Motor neuron (in vitro differentiated cells): ENCODE measurements at regions not wholly inside any gene's neighbourhood (a gene's known extent, or its start where the extent isn't known, plus 50 kb on each side); places are given as distances from the start of the nearest gene placed in this dataset.

ENCODE experiments used
- ATAC-seq, 8 experiments: fragments of 200-7000 bp; cut with Tn5 transposase; replicated peaks in 6 of 8; 2 replicates each; pipeline ENCODE4 v1.8.0; 2021; ENCODE audit warnings: mild to moderate bottlenecking in 8 of 8, moderate library complexity in 8 of 8
- H3K27ac ChIP-seq, 2 donors: fragments of 250-450 bp; sonication (Bioruptor Pico); 2 replicates each; pipeline ENCODE4 v1.9.0; 2021; ENCODE audit warnings: antibody characterized with exemption in 2 of 2, mild to moderate bottlenecking in 2 of 2, moderate library complexity in 1 of 2
- H3K4me1 ChIP-seq, 2 donors: fragments of 250-450 bp; sonication (Bioruptor Pico); replicated peaks in 1 of 2; 2 replicates each; pipeline ENCODE4 v1.6.1; 2021; ENCODE audit warnings: antibody characterized with exemption in 2 of 2, mild to moderate bottlenecking in 2 of 2, moderate library complexity in 1 of 2
- H3K4me3 ChIP-seq, 5 donors: fragments of 250-450 bp; sonication (Bioruptor Pico); 2 replicates each; pipeline ENCODE4 v1.9.0; 2021; ENCODE audit warnings: antibody characterized with exemption in 5 of 5, mild to moderate bottlenecking in 5 of 5, moderate library complexity in 4 of 5
- WGBS, 10 experiments: fragments of 450-650 bp; shearing (Covaris generic); methylation state at CpG; one replicate each; pipeline ENCODE4 v1.0.0; 2022; 5-methylcytosine and 5-hydroxymethylcytosine counted together
- in situ Hi-C, 9 experiments: fragments of 400-800 bp; cut with MboI; loops; one replicate each; pipeline ENCODE4 v1.15.0; 2021; ENCODE audit warnings: low sequenced_read_pairs in 9 of 9, low pct_unique_long_range_greater_than_20kb in 2 of 9; ENCODE audit not compliant: unreplicated experiment in 9 of 9

GRCh38 chr13:34347784-34348573 is 530.0 kb downstream of the RFC3 start:
- Histone ChIP-seq H3K27ac (no peak overlapping the region), H3K4me1 (peaks cover 15 to 21% of the 10 kb centered on the region in 2 donors), H3K4me3 (no peak overlapping the region)
- in situ Hi-C loops, result no loop called here
- 53 to 87% (median 75%) methylated on average over 2 to 8 of the region's 10 CpGs for WGBS, 10 experiments
- no peak for ATAC-seq

DNA sequence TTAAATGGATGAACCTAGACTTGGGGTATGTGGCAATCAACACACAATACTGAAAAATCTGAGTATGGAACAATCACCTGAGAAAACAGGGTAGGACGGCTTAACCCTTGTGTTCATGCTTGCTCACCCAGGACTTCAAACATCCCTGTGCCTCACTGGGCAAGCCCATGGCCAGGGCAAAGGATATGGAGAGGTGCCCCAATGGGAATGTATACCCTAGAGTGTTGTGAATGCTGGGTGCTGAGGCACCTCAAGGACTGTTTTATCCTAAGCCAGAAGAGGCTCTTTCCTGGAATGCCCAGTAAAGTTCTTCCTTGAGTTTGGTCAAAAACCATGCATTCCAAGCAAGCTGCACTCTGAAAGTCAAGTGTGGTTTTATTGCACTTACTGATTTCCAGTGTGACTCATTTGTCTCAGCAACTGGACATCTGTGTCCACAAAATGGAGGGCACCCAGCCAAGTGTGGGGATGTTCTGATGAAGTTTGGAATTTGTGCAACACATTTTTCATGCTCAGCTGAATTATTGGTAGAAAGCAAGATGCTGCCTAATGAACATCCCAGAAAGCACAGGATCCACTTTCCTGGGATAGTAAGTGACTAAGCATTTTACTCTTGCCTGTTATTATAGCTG is 531.3 kb downstream of the RFC3 start:
- no peak overlapping the region for H3K27ac ChIP-seq
- peak in 2 of 8 experiments; percentile 68 to 78 for ATAC-seq
- WGBS, 10 experiments, result 89 to 100% methylated on average over 1 of the region's 1 CpG; no CpG with 5 or more reads in 8 of the 10 experiments
- H3K4me3 ChIP-seq, result no peak overlapping the region
- peaks cover 15 to 27% of the 10 kb centered on the region in 2 donors for H3K4me1 ChIP-seq
- in situ Hi-C loops, result no loop called here

DNA sequence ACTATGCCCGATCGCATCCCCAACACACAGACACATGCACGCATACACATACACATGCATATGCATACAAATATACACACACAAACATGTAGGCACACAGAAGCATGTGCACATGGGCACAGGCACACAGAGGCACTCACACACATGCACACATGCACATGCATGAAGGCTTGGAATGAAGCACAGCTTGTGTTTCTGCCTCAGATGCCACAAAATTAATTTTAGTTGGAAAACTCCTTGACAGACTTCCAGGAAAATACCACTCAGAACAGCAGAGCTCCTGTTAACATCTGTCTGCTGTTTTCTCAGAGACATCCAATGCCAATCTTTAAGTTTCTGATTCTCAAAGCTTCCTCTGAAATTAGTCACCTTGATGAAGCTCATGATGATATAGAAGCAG is 532.7 kb downstream of the RFC3 start:
- ATAC-seq, result no peak
- in situ Hi-C loops, result no loop called here
- Histone ChIP-seq H3K4me1 (peaks cover 4 to 16% of the 10 kb centered on the region in 2 donors), H3K27ac (no peak overlapping the region), H3K4me3 (no peak overlapping the region)
- WGBS, 10 experiments, result 87 to 100% (median 99%) methylated on average over 1 to 3 of the region's 3 CpGs; no CpG with 5 or more reads in 4 of the 10 experiments

DNA sequence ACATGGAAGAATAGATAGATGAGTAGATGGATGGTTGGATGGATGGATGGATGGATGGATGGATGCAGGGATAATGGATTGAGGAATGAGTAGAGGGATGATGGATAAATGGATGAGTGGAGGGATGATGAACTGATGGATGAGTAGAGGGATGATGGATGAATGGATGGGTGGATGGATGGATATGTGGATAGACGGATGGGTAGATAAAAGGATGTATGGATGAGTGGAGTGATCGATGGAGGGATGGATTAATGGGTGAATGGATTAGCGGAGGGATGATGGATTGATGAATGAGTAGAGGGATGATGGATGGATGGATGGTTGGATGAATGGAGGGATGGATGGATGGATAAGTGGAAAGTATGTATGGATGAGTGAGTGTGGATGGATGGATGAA is 533.2 kb downstream of the RFC3 start:
- no peak for ATAC-seq
- Histone ChIP-seq H3K27ac (no peak overlapping the region), H3K4me3 (no peak overlapping the region), H3K4me1 (peaks cover 0 to 11% of the 10 kb centered on the region in 2 donors)
- in situ Hi-C loops, result no loop called here
- 50 to 100% (median 91%) methylated on average over 2 to 3 of the region's 3 CpGs for WGBS, 10 experiments

- WGBS, 10 experiments, result 43 to 100% (median 90%) methylated on average over 1 to 4 of the region's 4 CpGs; no CpG with 5 or more reads in 3 of the 10 experiments
- in situ Hi-C loops, result no loop called here
- Histone ChIP-seq H3K4me1 (peaks cover 0 to 6% of the 10 kb centered on the region in 2 donors), H3K27ac (no peak overlapping the region), H3K4me3 (no peak overlapping the region)
- ATAC-seq, result no peak
Measured at GRCh38 chr13:34352958-34353357, 535.0 kb downstream of the RFC3 start.

DNA sequence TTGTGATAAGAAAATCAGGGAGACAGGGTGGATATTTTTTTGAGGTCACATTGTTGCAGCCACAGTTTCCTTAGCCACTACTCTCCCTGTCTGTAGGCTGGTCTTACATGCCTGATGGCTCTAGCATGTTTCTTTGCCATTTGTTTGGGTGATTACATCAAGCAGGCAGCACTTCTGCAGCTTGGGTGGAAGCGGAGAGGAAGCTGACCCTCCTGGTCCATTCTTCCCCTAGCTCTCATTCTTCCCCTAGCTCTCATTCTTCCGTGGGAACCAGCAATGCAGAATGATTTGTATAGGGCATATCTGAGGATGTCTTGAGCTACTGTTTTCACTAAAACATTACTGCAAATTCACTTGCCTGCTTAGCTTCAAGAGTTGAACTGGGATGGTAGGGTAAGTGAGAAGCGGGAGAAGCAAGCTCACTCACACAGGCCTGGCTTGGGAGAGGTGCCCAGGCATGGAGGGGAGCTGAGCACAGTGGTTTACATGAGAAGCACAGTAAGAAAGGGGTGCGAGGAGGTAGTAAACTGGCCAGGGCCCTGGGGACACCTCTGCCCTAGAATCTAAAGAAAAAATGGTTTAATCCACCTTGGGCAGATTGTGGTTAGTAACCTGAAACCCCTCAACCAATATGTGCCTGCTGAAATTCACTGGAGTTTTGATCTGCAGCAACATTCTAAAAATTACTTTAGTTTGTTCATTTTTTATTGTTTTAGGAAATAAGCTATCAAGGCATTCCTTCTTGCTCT is 538.9 kb downstream of the RFC3 start:
- ATAC-seq, result peak in 1 of 8 experiments; percentile 26
- WGBS, 10 experiments, result 80 to 100% (median 84%) methylated on average over 1 to 4 of the region's 4 CpGs; no CpG with 5 or more reads in 5 of the 10 experiments
- Histone ChIP-seq H3K4me1 (peaks cover 0 to 6% of the 10 kb centered on the region in 2 donors), H3K4me3 (no peak overlapping the region), H3K27ac (no peak overlapping the region)
- in situ Hi-C loops, result no loop called here

- peaks cover 0 to 6% of the 10 kb centered on the region in 2 donors for H3K4me1 ChIP-seq
- H3K4me3 ChIP-seq, result no peak overlapping the region
- peak in 6 of 8 experiments; percentile 21 to 54 (median 35) for ATAC-seq
- WGBS, 10 experiments, result 0 to 100% (median 55%) methylated on average over 1 to 6 of the region's 10 CpGs; no CpG with 5 or more reads in 3 of the 10 experiments
- no peak overlapping the region for H3K27ac ChIP-seq
- in situ Hi-C loops, result no loop called here
Measured at GRCh38 chr13:34357435-34358232, 539.7 kb downstream of the RFC3 start.

DNA sequence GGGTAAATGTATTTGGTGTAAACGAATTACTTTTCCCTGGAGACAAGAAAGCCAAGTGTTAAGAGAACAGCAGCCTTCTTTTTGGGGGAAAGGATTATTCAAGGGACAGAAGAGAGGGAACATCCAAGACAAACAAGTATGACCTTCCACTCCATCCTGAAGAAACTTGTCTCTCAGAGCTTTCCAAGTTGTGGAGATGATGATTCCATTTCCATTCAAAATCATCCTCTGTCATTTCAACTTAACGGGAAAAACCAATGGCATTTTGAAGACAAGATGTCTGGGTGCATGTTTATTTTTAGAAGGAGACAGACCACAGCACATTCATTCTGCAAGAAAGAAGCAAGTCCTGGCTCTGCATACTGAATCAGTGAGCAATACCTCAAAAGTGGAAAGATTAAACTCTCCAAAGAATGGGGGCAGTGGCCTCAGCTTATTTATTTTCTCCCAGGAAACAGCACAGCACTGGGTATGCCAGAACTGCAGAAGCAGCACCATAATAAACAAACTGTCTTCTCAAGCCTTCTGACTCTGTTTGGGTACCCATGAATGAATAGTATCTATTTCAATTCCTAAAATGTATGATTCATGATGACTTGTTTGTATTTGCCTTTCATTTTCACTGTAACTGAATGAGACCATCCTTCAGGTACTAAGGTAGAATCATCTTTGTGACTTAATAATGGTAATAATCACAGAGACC is 541.0 kb downstream of the RFC3 start:
- H3K4me1 ChIP-seq, result peaks cover 0 to under 1% of the 10 kb centered on the region in 2 donors
- in situ Hi-C loops, result no loop called here
- no peak overlapping the region for H3K27ac ChIP-seq
- no peak overlapping the region for H3K4me3 ChIP-seq
- peak in 4 of 8 experiments; percentile 35 to 75 (median 46) for ATAC-seq
- 14 to 100% (median 70%) methylated on average over 1 to 2 of the region's 2 CpGs; no CpG with 5 or more reads in 2 of the 10 experiments for WGBS, 10 experiments

GRCh38 chr13:34360702-34361101 is 542.8 kb downstream of the RFC3 start:
- Histone ChIP-seq H3K27ac (no peak overlapping the region), H3K4me3 (no peak overlapping the region), H3K4me1 (no peaks in the 10 kb centered on the region)
- no peak for ATAC-seq
- in situ Hi-C loops, result no loop called here

DNA sequence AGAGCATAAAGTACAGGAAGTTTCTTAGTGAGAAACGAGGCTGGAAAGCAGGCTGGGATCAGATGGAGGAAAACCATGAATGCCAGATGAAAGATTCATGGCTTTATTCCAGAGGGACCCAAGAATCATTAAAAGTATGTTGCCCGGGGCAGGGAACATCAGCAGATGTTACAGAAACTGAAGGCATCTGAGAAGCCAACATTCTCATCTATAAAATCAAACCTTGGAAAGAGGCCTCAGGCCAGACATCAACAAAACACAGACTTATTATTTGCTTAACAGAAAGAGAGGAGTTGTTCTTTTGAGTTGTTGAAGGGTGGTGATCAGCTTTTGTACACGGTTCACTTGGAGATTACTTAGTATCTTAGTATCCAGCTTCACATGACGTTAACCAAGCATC is 543.6 kb downstream of the RFC3 start:
- WGBS, 10 experiments, result 6 to 86% (median 73%) methylated on average over 1 to 4 of the region's 4 CpGs; no CpG with 5 or more reads in 1 of the 10 experiments
- in situ Hi-C loops, result no loop called here

GRCh38 chr13:34363266-34363665 is 545.3 kb downstream of the RFC3 start:
- Histone ChIP-seq H3K4me3 (no peak overlapping the region), H3K27ac (no peak overlapping the region), H3K4me1 (no peaks in the 10 kb centered on the region)
- peak in 1 of 8 experiments; percentile 64 for ATAC-seq
- in situ Hi-C loops, result no loop called here
- 17 to 100% (median 90%) methylated on average over 1 to 4 of the region's 4 CpGs; no CpG with 5 or more reads in 3 of the 10 experiments for WGBS, 10 experiments

More for the DNA sequence above, 543.6 kb downstream of the RFC3 start:
- ATAC-seq, result peak in 4 of 8 experiments; percentile 11 to 55 (median 36)
- Histone ChIP-seq H3K4me3 (no peak overlapping the region), H3K27ac (no peak overlapping the region), H3K4me1 (no peaks in the 10 kb centered on the region)

DNA sequence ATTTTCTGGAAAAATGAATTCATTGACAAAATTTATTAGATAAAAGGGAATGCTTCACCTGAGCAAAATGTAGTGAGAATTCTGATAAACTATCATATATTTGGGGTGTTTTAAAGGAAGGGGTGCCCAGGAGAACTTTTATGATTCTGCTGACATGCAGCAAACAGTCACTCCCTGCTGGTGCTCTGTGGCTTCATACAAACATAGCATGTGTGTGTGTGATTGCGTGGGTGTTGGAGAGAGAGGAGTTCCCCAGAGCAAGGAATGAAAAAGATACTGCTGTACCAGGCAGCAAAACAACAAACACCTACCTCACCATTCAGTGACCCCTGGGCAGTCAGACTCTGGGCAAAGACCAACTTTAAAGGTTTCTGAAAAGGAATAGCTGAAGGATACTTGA is 546.7 kb downstream of the RFC3 start:
- WGBS, 10 experiments, result 33 to 100% (median 80%) methylated on average over 1 of the region's 1 CpG; no CpG with 5 or more reads in 5 of the 10 experiments
- Histone ChIP-seq H3K27ac (no peak overlapping the region), H3K4me1 (no peaks in the 10 kb centered on the region), H3K4me3 (no peak overlapping the region)
- no peak for ATAC-seq
- in situ Hi-C loops, result no loop called here
